Choroid plexus epithelial cell (primary cell): ENCODE measurements at regions not wholly inside any gene's neighbourhood (a gene's known extent, or its start where the extent isn't known, plus 50 kb on each side); places are given as distances from the start of the nearest gene placed in this dataset.

Source experiments
- DNase-seq: peaks from one replicate; pipeline ENCODE4 v3.0.0-alpha.2; 2010; ENCODE audit warnings: low read depth
- H3K4me3 ChIP-seq: 2 replicates; pipeline ENCODE4 v1.5.1; 2011; ENCODE audit warnings: low read depth, mild to moderate bottlenecking, control low read depth, low read length, moderate library complexity
- CTCF ChIP-seq: conservative IDR thresholded peaks from 2 replicates; pipeline ENCODE4 v1.5.1; 2011; ENCODE audit warnings: low read depth, mild to moderate bottlenecking, control low read depth, inconsistent platforms, low read length, moderate library complexity

DNA sequence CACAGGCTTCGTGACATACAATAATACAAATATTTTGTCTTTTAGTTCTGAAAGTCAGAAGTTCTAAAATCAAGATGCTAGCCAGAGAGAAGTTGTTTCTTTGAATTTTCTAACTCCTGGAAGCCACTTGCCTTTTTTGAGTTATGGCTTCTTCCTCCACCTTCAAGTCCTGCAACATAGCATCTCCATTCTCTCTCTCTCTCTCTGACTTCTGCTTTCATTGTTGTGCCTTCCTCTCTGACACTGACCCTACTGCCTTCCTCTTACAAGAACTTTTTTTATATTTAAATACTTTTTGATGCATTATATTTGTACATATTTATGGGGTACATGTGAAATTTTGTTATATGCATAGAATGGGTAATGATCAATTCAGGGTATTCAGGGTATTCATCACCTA is 205.9 kb downstream of the MAP2K6 start:
- TF ChIP-seq CTCF: no peak
- no peak for DNase-seq
- no peak overlapping the region for H3K4me3 ChIP-seq

DNA sequence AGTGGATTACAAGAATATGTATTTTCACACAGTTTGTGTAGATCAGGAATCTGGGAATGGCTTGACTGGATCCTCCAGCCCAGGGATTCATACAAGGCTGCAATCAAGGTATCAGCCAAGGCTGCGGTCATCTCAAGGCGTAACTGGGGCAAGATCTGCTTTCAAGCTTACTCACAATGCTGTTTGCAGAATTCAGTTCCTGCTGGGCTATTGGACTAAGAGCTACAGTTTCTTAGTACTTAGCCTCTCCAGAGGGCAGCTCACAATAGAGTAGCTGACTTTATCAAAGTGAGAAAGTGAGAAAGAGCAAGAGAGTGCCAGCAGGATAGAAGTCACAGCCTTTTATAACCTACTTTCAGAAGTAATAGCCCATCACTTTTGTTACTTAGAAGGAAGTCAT is 211.0 kb downstream of the MAP2K6 start:
- TF ChIP-seq CTCF: no peak

DNA sequence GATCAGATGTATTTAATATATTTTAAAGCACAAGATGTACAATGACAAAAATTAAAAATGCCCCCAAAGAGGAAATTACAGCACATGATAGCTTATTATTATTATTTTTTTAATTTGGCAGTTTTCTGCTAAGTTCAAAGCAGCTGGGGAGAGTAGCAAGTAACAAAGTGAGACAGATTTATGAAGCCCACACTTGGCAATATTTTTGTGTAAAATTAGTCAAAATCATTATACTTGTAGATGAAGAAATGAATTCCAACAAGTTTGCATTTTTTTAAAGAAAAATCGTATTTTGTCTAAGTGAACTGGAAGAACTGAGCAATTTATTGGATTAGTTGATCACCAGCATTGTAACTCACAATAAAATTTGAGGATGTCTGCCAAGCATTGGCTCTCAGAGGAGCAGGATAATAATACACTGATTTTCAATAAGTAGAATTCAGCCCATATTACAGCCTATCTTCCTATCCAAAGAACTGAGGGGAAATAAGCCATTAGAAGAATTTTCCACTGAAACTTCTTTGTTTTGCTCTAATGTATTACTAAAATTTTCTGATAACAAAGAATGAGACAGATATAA is 215.6 kb downstream of the MAP2K6 start:
- TF ChIP-seq CTCF: no peak
- no peak for DNase-seq
- no peak overlapping the region for H3K4me3 ChIP-seq

More for the DNA sequence above, 211.0 kb downstream of the MAP2K6 start:
- H3K4me3 ChIP-seq: no peak overlapping the region
- DNase-seq: peak; percentile 21

- no peak for TF ChIP-seq CTCF
- H3K4me3 ChIP-seq: no peak overlapping the region
These were observed 220.3 kb downstream of the MAP2K6 start for GRCh38 chr17:69634844-69635243.

DNA sequence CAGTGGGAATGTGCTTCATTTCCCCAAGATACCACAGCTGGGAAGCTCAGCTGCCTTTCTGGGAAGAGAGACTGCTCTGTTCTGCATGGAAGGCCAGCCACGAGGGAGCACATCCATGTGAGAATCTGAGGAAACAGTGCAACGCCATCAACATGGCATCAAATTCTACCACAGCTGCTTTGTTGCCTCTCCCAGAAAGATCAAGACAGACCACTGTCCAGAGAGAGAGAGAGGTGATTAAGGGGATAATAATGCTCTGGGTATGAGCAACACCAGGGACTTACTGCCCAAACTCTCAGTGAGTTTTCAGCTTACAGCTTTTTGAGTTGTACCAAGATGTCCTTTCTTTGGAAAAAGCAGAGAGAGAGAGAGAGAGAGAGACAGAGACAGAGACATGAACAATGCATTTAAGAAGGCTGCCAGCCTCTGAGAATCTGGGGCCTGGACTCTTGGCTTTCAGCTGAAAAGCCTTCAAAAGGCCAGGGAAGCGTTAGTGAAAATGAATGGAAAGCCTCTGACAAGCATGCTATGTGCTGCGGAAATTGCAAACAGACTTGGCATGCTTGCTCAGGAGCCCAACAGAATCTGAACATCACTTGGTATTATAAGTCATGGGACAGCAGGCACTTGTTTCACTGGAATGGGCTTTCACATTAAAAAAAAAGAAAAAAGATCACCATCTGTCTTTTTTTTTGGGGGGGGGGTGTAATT is 223.1 kb downstream of the MAP2K6 start:
- no peak overlapping the region for H3K4me3 ChIP-seq
- peak; percentile 16 for DNase-seq
- TF ChIP-seq CTCF: no peak

More at GRCh38 chr17:69634844-69635243, 220.3 kb downstream of the MAP2K6 start:
- DNase-seq: no peak

DNA sequence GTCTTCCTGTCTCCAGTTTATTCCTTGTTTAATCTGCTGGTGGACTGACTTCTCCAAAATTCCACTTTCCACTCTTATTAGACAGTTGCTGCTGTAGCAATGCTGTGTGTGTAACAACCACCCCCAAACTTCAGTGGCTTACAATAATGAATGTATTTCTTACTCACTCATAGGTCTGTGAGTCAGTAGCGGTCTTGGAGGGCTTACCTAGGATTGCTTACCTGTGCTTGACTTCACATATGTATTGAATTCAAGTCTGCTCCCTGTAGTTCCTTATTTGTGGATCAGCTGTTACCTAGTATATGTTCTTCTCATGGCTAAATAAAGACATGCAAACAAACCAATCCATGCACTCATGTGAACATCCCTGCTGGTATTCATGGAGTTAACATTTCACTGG is 224.6 kb downstream of the MAP2K6 start:
- no peak for DNase-seq
- no peak overlapping the region for H3K4me3 ChIP-seq
- TF ChIP-seq CTCF: no peak

GRCh38 chr17:69640073-69640472 is 225.6 kb downstream of the MAP2K6 start:
- TF ChIP-seq CTCF: no peak
- H3K4me3 ChIP-seq: no peak overlapping the region
- no peak for DNase-seq
